SK-N-SH treated with all-trans-retinoic acid at 6 μM for 48 hours (cell line): ENCODE measurements at regions not wholly inside any gene's neighbourhood (a gene's known extent, or its start where the extent isn't known, plus 50 kb on each side); places are given as distances from the start of the nearest gene placed in this dataset.

ENCODE experiments used
- ARNTL ChIP-seq: fragments of 450-650 bp; formaldehyde crosslinking; IDR thresholded peaks from 2 replicates; pipeline ENCODE4 v1.5.0; 2020; ENCODE audit warnings: low read depth, mild to moderate bottlenecking, moderate library complexity, borderline replicate concordance
- CREB5 ChIP-seq: fragments of 250-450 bp; sonication (Bioruptor Pico); IDR thresholded peaks from 2 replicates; pipeline ENCODE4 v1.5.1; 2020; ENCODE audit warnings: low read depth, mild to moderate bottlenecking, moderate library complexity
- CSDC2 ChIP-seq: fragments of 250-450 bp; sonication (Bioruptor Pico); IDR thresholded peaks from 2 replicates; pipeline ENCODE4 v1.5.0; 2020; ENCODE audit warnings: mild to moderate bottlenecking, moderate library complexity
- CSRNP3 ChIP-seq: fragments of 250-450 bp; sonication (Bioruptor Pico); IDR thresholded peaks from 2 replicates; pipeline ENCODE4 v1.5.1; 2021; ENCODE audit warnings: mild to moderate bottlenecking, moderate library complexity
- GLIS3 ChIP-seq: fragments of 250-450 bp; sonication (Bioruptor Pico); IDR thresholded peaks from 2 replicates; pipeline ENCODE4 v1.5.0; 2020; ENCODE audit warnings: mild to moderate bottlenecking, moderate library complexity
- PATZ1 ChIP-seq: fragments of 250-450 bp; sonication (Bioruptor Pico); IDR thresholded peaks from 2 replicates; pipeline ENCODE4 v1.8.0; 2020; ENCODE audit warnings: mild to moderate bottlenecking, moderate library complexity, borderline replicate concordance
- POU6F1 ChIP-seq: fragments of 250-450 bp; sonication (Bioruptor Pico); IDR thresholded peaks from 2 replicates; pipeline ENCODE4 v1.8.0; 2021; ENCODE audit warnings: low read depth, mild to moderate bottlenecking, moderate library complexity, borderline replicate concordance
- PPARA ChIP-seq: fragments of 250-450 bp; sonication (Bioruptor Pico); IDR thresholded peaks from 2 replicates; pipeline ENCODE4 v1.5.0; 2020; ENCODE audit warnings: mild to moderate bottlenecking, borderline replicate concordance
- RARB ChIP-seq: fragments of 250-450 bp; sonication (Bioruptor Pico); IDR thresholded peaks from 2 replicates; pipeline ENCODE4 v1.8.0; 2021; ENCODE audit warnings: mild to moderate bottlenecking, moderate library complexity
- TCF4 ChIP-seq: fragments of 250-450 bp; sonication (Bioruptor Pico); IDR thresholded peaks from 2 replicates; pipeline ENCODE4 v1.8.0; 2021; ENCODE audit warnings: mild to moderate bottlenecking, moderate library complexity, borderline replicate concordance
- TOX ChIP-seq: fragments of 250-450 bp; sonication (Bioruptor Pico); IDR thresholded peaks from 2 replicates; pipeline ENCODE4 v1.8.0; 2021; ENCODE audit warnings: mild to moderate bottlenecking, moderate library complexity, borderline replicate concordance
- ZC3H10 ChIP-seq: fragments of 250-450 bp; sonication (Bioruptor Pico); IDR thresholded peaks from 2 replicates; pipeline ENCODE4 v1.5.1; 2021; ENCODE audit warnings: mild to moderate bottlenecking, moderate library complexity
- ZFP30 ChIP-seq: fragments of 450-650 bp; formaldehyde crosslinking; IDR thresholded peaks from 2 replicates; pipeline ENCODE4 v1.5.0; 2022; ENCODE audit warnings: mild to moderate bottlenecking, moderate library complexity

GRCh38 chr3:4195006-4195405, 108.2 kb upstream of the SETMAR start:
- TF ChIP-seq PATZ1 (CRISPR knock-in tag): no peak
- TF ChIP-seq TOX (CRISPR knock-in tag): no peak
- no peak for TF ChIP-seq ARNTL (CRISPR knock-in tag)
- no peak for TF ChIP-seq ZFP30 (CRISPR knock-in tag)
- no peak for TF ChIP-seq CREB5
- no peak for TF ChIP-seq CSDC2 (CRISPR knock-in tag)
- no peak for TF ChIP-seq ZC3H10 (CRISPR knock-in tag)
- no peak for TF ChIP-seq CSRNP3 (CRISPR knock-in tag)
- no peak for TF ChIP-seq GLIS3 (CRISPR knock-in tag)
- no peak for TF ChIP-seq POU6F1 (CRISPR knock-in tag)
- no peak for TF ChIP-seq PPARA (CRISPR knock-in tag)
- no peak for TF ChIP-seq RARB (CRISPR knock-in tag)
- TF ChIP-seq TCF4 (CRISPR knock-in tag): no peak
